HepG2 (cell line): ENCODE measurements at regions not wholly inside any gene's neighbourhood (a gene's known extent, or its start where the extent isn't known, plus 50 kb on each side); places are given as distances from the start of the nearest gene placed in this dataset.

Source experiments
- ATAC-seq: fragments of 200-7000 bp; cut with Tn5 transposase; 3 replicates; pipeline ENCODE4 v1.9.1; 2020; ENCODE audit warnings: mild to moderate bottlenecking, moderate library complexity
- BruUV-seq: library from RNA; stranded (reverse); fragments of 400-500 nt; replicated peaks from 2 replicates; lab custom pipeline; 2021; lab: Mats Ljungman, UMichigan
- CTCF ChIA-PET: fragments of 300-600 bp; formaldehyde crosslinking; extraction: SDS; loops from one replicate; lab custom pipeline; 2021; ENCODE audit warnings: low total read pairs, inconsistent platforms, low intra/inter-chr PET ratio; lab: Yijun Ruan, JAX
- POLR2A ChIA-PET: fragments of 350-600 bp; sonication (Branson Sonifier 250); formaldehyde crosslinking; loops from one replicate; lab custom pipeline; 2020; ENCODE audit warnings: antibody characterized with exemption, inconsistent platforms; lab: Yijun Ruan, JAX
- DNase-seq: peaks from one replicate; pipeline ENCODE4 v3.0.0-alpha.2; 2015; ENCODE audit warnings: low spot score
- FAIRE-seq: peaks from 3 replicates; lab custom pipeline; 2011; peaks lifted over from hg19 to GRCh38; lab: Jason Lieb, UNC
- H2AFZ ChIP-seq: one replicate; pipeline ENCODE4 v1.6.1; 2011; ENCODE audit warnings: low read length, inconsistent platforms
- H3K27ac ChIP-seq: fragments of 300-600 bp; 3 replicates; pipeline ENCODE4 v1.8.0; 2011; ENCODE audit warnings: mixed run types, mild to moderate bottlenecking, mixed read lengths, low read length, inconsistent platforms; ENCODE audit not compliant: insufficient read depth; ENCODE audit errors: extremely low read length
- H3K27me3 ChIP-seq, 2 experiments: fragments of 200-600 bp in 1 of 2; 2 replicates in 1 of 2; 3 replicates in 1 of 2; pipeline versions ENCODE4 v1.6.0 to v1.8.0; 2011; ENCODE audit warnings: low read length in 2 of 2, mild to moderate bottlenecking in 2 of 2, moderate library complexity in 2 of 2, inconsistent platforms in 1 of 2; ENCODE audit not compliant: insufficient read depth in 2 of 2, control insufficient read depth in 1 of 2
- H3K36me3 ChIP-seq, 2 experiments: fragments of 200-600 bp in 1 of 2; replicated peaks in 1 of 2; 2 replicates in 1 of 2; 3 replicates in 1 of 2; pipeline versions ENCODE4 v1.5.1 to v1.8.0; 2011; ENCODE audit warnings: low read length in 2 of 2, inconsistent platforms in 1 of 2; ENCODE audit not compliant: insufficient read depth in 2 of 2, control insufficient read depth in 1 of 2
- H3K4me1 ChIP-seq: 2 replicates; pipeline ENCODE4 v1.5.1; 2012; ENCODE audit warnings: low read length, inconsistent platforms; ENCODE audit not compliant: insufficient read depth
- H3K4me2 ChIP-seq: 2 replicates; pipeline ENCODE4 v1.6.0; 2011; ENCODE audit warnings: low read depth, low read length, inconsistent platforms
- H3K4me3 ChIP-seq, 3 experiments: fragments of 200-600 bp in 1 of 3; sonication (generic), shearing (Covaris generic) in 1 of 3; replicated peaks in 1 of 3; 2 replicates each; pipeline ENCODE4 v1.5.1; 2011 to 2016; ENCODE audit warnings: low read length in 3 of 3, inconsistent platforms in 2 of 3, low read depth in 2 of 3, mild to moderate bottlenecking in 2 of 3, control low read depth in 1 of 3, mixed read lengths in 1 of 3; ENCODE audit not compliant: insufficient read depth in 1 of 3
- H3K79me2 ChIP-seq: one replicate; pipeline ENCODE4 v1.6.1; 2011; ENCODE audit warnings: low read length, inconsistent platforms; ENCODE audit not compliant: insufficient read depth
- H3K9ac ChIP-seq: 2 replicates; pipeline ENCODE4 v1.6.0; 2011; ENCODE audit warnings: mild to moderate bottlenecking, low read depth, low read length, inconsistent platforms; ENCODE audit not compliant: insufficient read depth
- H3K9me3 ChIP-seq: 2 replicates; pipeline ENCODE4 v1.5.1; 2012; ENCODE audit warnings: mild to moderate bottlenecking, low read length
- H4K20me1 ChIP-seq: 2 replicates; pipeline ENCODE4 v1.6.0; 2011; ENCODE audit warnings: inconsistent platforms, mild to moderate bottlenecking, low read length, moderate library complexity; ENCODE audit not compliant: insufficient read depth
- EHMT2 ChIP-seq: fragments of 200-600 bp; sonication (generic); IDR thresholded peaks from 2 replicates; pipeline ENCODE4 v1.7.0; 2017; ENCODE audit warnings: antibody characterized with exemption, low read depth, low read length, borderline replicate concordance
- MAFF ChIP-seq: IDR thresholded peaks from 2 replicates; pipeline ENCODE4 v1.6.1; 2011; ENCODE audit warnings: low read depth, low read length, improper control_type of control experiment
- MAFK ChIP-seq, 2 experiments: IDR thresholded peaks in 1 of 2; conservative IDR thresholded peaks in 1 of 2; 2 replicates each; pipeline ENCODE4 v1.6.1; 2011; ENCODE audit warnings: improper control_type of control experiment in 2 of 2, low read length in 2 of 2
- MXD1 ChIP-seq: sonication (generic); formaldehyde crosslinking; IDR thresholded peaks from 2 replicates; pipeline ENCODE4 v1.4.0; 2020; ENCODE audit warnings: mild to moderate bottlenecking, missing genetic modification reagents
- ZBTB40 ChIP-seq, 2 experiments: fragments of 450-650 bp in 1 of 2; sonication (generic) in 1 of 2; formaldehyde crosslinking in 1 of 2; IDR thresholded peaks; 2 replicates each; pipeline versions ENCODE4 v1.6.1 to v1.8.0; 2016 to 2022; ENCODE audit warnings: antibody characterized with exemption in 1 of 2, mild to moderate bottlenecking in 1 of 2, missing genetic modification reagents in 1 of 2
- ZFP90 ChIP-seq: sonication (generic); formaldehyde crosslinking; IDR thresholded peaks from 2 replicates; pipeline ENCODE4 v1.8.0; 2022; ENCODE audit warnings: missing genetic modification reagents, mild to moderate bottlenecking, inconsistent platforms, borderline replicate concordance
- ZNF567 ChIP-seq: sonication (generic); formaldehyde crosslinking; IDR thresholded peaks from 2 replicates; pipeline ENCODE4 v1.8.1; 2023; ENCODE audit warnings: mild to moderate bottlenecking, missing genetic modification reagents, borderline replicate concordance
- ZNF713 ChIP-seq: sonication (generic); formaldehyde crosslinking; IDR thresholded peaks from 2 replicates; pipeline ENCODE4 v1.4.0; 2020; ENCODE audit warnings: mild to moderate bottlenecking, missing genetic modification reagents
- WGBS: methylation state at CpG from one replicate; pipeline ENCODE4 v1.1.6; 2017; ENCODE audit warnings: low lambda C conversion rate; 5-methylcytosine and 5-hydroxymethylcytosine counted together
- in situ Hi-C: cut with HindIII; loops from 2 replicates; pipeline ENCODE4 v1.10.0; 2017; ENCODE audit warnings: low pct_unique_long_range_greater_than_20kb; ENCODE audit not compliant: extremely low pct_ligation_motif_present
- intact Hi-C: fragments of 100-400 bp; cut with micrococcal nuclease; formaldehyde crosslinking; loops from one replicate; pipeline ENCODE4 v1.10.0; 2022; ENCODE audit not compliant: unreplicated experiment

GRCh38 chr2:208642125-208642779, 235.7 kb downstream of the PTH2R start:
- ATAC-seq (no peak), DNase-seq (no peak), FAIRE-seq (no peak)
- Histone ChIP-seq H3K27ac (no peak overlapping the region), H3K4me1 (no peaks in the 10 kb centered on the region), H2AFZ (no peak overlapping the region), H3K79me2 (no peaks in the 10 kb centered on the region), H3K36me3 (no peaks in the 10 kb centered on the region), H3K9me3 (no peaks in the 10 kb centered on the region), H3K27me3 (no peaks in the 10 kb centered on the region), H3K4me2 (no peak overlapping the region), H3K4me3 (no peak overlapping the region), H4K20me1 (no peaks in the 10 kb centered on the region), H3K9ac (no peak overlapping the region)
- in situ Hi-C loops = no loop called here
- TF ChIP-seq ZFP90 (CRISPR knock-in tag) = no peak
- TF ChIP-seq MXD1 (CRISPR knock-in tag) = no peak
- no peak for TF ChIP-seq ZNF713
- TF ChIP-seq EHMT2 = no peak
- TF ChIP-seq MAFF = peak; percentile 29; the same call in 1 of the 2 replicates
- peak in 1 of 2 experiments; percentile 35; a peak in 2 of 4 replicates for TF ChIP-seq MAFK (conservative IDR thresholded peaks at IDR 0.05 in 1 of 2, IDR thresholded peaks at IDR 0.05 in 1 of 2; ENCODE audit: low read length in 2 of 2)
- no peak for TF ChIP-seq ZNF567 (CRISPR knock-in tag)
- CTCF ChIA-PET = no interaction called here
- intact Hi-C loops = no loop called here
- POLR2A ChIA-PET = no interaction called here
- WGBS = 2% methylated on average over 2 of the region's 2 CpGs
- BruUV-seq = no TSS peak

GRCh38 chr2:208643145-208643544, 236.6 kb downstream of the PTH2R start:
- H4K20me1 ChIP-seq = no peaks in the 10 kb centered on the region
- DNase-seq (no peak), FAIRE-seq (no peak), ATAC-seq (no peak)
- H3K79me2 ChIP-seq = no peaks in the 10 kb centered on the region
- in situ Hi-C loops (no loop called here), intact Hi-C loops (no loop called here)
- no peak overlapping the region for H3K4me2 ChIP-seq
- H3K36me3 ChIP-seq = no peaks in the 10 kb centered on the region
- no peak overlapping the region for H3K27ac ChIP-seq
- no peak overlapping the region for H3K9ac ChIP-seq
- no peak overlapping the region for H2AFZ ChIP-seq
- H3K4me1 ChIP-seq = no peaks in the 10 kb centered on the region
- BruUV-seq = no TSS peak
- H3K9me3 ChIP-seq = no peaks in the 10 kb centered on the region
- H3K4me3 ChIP-seq = no peak overlapping the region
- 0% methylated on average over 1 of the region's 1 CpG for WGBS
- no peaks in the 10 kb centered on the region for H3K27me3 ChIP-seq
- POLR2A ChIA-PET = no interaction called here
- CTCF ChIA-PET = no interaction called here
- TF ChIP-seq ZBTB40 (IDR thresholded peaks at IDR 0.05) (no peak), ZBTB40 (CRISPR knock-in tag; IDR thresholded peaks at IDR 0.05) (no peak)
